Limb (tissue), 2 donors: ENCODE measurements at regions not wholly inside any gene's neighbourhood (a gene's known extent, or its start where the extent isn't known, plus 50 kb on each side); places are given as distances from the start of the nearest gene placed in this dataset.
"Not testable (repeated sequence)": the region's sequence is repeated elsewhere in the genome, so short reads cannot be mapped to it uniquely, and the experiment has no call there.

Experiments
- DNase-seq, 2 donors: peaks; one replicate each; pipeline ENCODE4 v3.0.0-alpha.2; 2016; ENCODE audit errors: extremely low spot score in 2 of 2

GRCh38 chr13:88384542-88384941 lies 713.4 kb downstream of the SLITRK5 start:
- DNase-seq: no peak

GRCh38 chr13:88395804-88396203 lies 724.6 kb downstream of the SLITRK5 start:
- no peak for DNase-seq

GRCh38 chr13:88411696-88412095 lies 740.5 kb downstream of the SLITRK5 start:
- DNase-seq: no peak

GRCh38 chr13:88417801-88418200 lies 746.6 kb downstream of the SLITRK5 start:
- no peak for DNase-seq

GRCh38 chr13:88424463-88424862 lies 753.3 kb downstream of the SLITRK5 start:
- no peak for DNase-seq

- no peak for DNase-seq
Measured at GRCh38 chr13:88426661-88427060, 755.5 kb downstream of the SLITRK5 start.

- no peak for DNase-seq
Measured at GRCh38 chr13:88429862-88430261, 758.7 kb downstream of the SLITRK5 start.

GRCh38 chr13:88434953-88435352 lies 763.8 kb downstream of the SLITRK5 start:
- DNase-seq: no peak

- no peak for DNase-seq
Measured at GRCh38 chr13:88436974-88437373, 765.8 kb downstream of the SLITRK5 start.

GRCh38 chr13:88450515-88450914 lies 779.3 kb downstream of the SLITRK5 start:
- DNase-seq: no peak

GRCh38 chr13:88456151-88456550 lies 785.0 kb downstream of the SLITRK5 start:
- no peak for DNase-seq

- DNase-seq: peak in 1 of 2 donors; percentile 41
Measured at GRCh38 chr13:88459331-88459730, 788.2 kb downstream of the SLITRK5 start.

- DNase-seq: no peak
Measured at GRCh38 chr13:88461272-88462009, 790.3 kb downstream of the SLITRK5 start.

- DNase-seq: no peak
Measured at GRCh38 chr13:88464851-88465250, 793.7 kb downstream of the SLITRK5 start.

GRCh38 chr13:88472316-88472715 lies 801.1 kb downstream of the SLITRK5 start:
- DNase-seq: no peak

GRCh38 chr13:88483202-88483601 lies 812.0 kb downstream of the SLITRK5 start:
- no peak for DNase-seq

- no peak for DNase-seq
Measured at GRCh38 chr13:88507909-88508308, 836.7 kb downstream of the SLITRK5 start.

GRCh38 chr13:88512993-88513392 lies 841.8 kb downstream of the SLITRK5 start:
- not testable (repeated sequence) for DNase-seq

- DNase-seq: no peak
Measured at GRCh38 chr13:88526186-88526852, 855.1 kb downstream of the SLITRK5 start.

GRCh38 chr13:88526853-88527215 lies 855.7 kb downstream of the SLITRK5 start:
- DNase-seq: no peak

- DNase-seq: no peak
Measured at GRCh38 chr13:88541994-88542393, 870.8 kb downstream of the SLITRK5 start.

GRCh38 chr13:88544836-88545235 lies 873.7 kb downstream of the SLITRK5 start:
- no peak for DNase-seq

- no peak for DNase-seq
Measured at GRCh38 chr13:88552966-88553365, 881.8 kb downstream of the SLITRK5 start.
